Gastroesophageal sphincter (tissue), 3 donors: ENCODE measurements at regions not wholly inside any gene's neighbourhood (a gene's known extent, or its start where the extent isn't known, plus 50 kb on each side); places are given as distances from the start of the nearest gene placed in this dataset.

Source experiments
- POLR2A ChIP-seq, 2 donors: fragments of 450-650 bp; IDR thresholded peaks; one replicate each; pipeline ENCODE4 v1.6.1; 2017; ENCODE audit warnings: antibody characterized with exemption in 2 of 2, mild to moderate bottlenecking in 2 of 2, moderate library complexity in 1 of 2
- POLR2AphosphoS5 ChIP-seq: sonication (generic); formaldehyde crosslinking; IDR thresholded peaks from one replicate; pipeline ENCODE4 v1.6.1; 2017; ENCODE audit warnings: antibody characterized with exemption
- TF ChIP-seq, protein P1 (sequence below), 4 experiments: fragments of 200-600 bp in 2 of 4; fragments of 450-650 bp in 2 of 4; sonication (generic) in 1 of 4; IDR thresholded peaks; one replicate each; pipeline ENCODE4 v1.5.1; 2017 to 2019; ENCODE audit warnings: antibody characterized with exemption in 4 of 4, mild to moderate bottlenecking in 2 of 4, moderate library complexity in 2 of 4

DNA sequence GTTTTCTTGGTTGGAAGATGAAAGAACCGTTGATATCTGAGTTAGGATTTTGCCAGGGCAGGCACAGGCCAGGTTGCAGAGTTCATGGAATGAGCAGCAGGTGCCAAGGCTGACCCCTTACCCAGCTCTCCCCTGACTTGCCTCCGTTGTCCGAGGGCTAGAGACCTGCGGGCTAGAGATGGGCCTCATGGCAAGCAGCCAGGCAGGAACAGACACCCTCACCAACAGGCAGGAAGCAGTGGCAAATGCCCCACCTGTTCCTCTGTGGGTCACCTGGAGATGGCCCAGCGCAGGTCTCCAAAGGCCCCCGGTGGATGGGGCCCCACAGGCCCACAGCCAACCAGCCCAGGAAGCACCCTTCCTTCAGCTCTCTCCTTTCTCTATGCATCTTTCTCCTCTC lies 186.7 kb upstream of the PMEPA1 start:
- TF ChIP-seq POLR2A (IDR thresholded peaks at IDR 0.05) (no peak), POLR2AphosphoS5 (no peak)
- TF ChIP-seq, protein P1, sequence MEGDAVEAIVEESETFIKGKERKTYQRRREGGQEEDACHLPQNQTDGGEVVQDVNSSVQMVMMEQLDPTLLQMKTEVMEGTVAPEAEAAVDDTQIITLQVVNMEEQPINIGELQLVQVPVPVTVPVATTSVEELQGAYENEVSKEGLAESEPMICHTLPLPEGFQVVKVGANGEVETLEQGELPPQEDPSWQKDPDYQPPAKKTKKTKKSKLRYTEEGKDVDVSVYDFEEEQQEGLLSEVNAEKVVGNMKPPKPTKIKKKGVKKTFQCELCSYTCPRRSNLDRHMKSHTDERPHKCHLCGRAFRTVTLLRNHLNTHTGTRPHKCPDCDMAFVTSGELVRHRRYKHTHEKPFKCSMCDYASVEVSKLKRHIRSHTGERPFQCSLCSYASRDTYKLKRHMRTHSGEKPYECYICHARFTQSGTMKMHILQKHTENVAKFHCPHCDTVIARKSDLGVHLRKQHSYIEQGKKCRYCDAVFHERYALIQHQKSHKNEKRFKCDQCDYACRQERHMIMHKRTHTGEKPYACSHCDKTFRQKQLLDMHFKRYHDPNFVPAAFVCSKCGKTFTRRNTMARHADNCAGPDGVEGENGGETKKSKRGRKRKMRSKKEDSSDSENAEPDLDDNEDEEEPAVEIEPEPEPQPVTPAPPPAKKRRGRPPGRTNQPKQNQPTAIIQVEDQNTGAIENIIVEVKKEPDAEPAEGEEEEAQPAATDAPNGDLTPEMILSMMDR (IDR thresholded peaks at IDR 0.05), result no peak
